ENCODE measurements at regions not wholly inside any gene's neighbourhood (a gene's known extent, or its start where the extent isn't known, plus 50 kb on each side); places are given as distances from the start of the nearest gene placed in this dataset.

DNA sequence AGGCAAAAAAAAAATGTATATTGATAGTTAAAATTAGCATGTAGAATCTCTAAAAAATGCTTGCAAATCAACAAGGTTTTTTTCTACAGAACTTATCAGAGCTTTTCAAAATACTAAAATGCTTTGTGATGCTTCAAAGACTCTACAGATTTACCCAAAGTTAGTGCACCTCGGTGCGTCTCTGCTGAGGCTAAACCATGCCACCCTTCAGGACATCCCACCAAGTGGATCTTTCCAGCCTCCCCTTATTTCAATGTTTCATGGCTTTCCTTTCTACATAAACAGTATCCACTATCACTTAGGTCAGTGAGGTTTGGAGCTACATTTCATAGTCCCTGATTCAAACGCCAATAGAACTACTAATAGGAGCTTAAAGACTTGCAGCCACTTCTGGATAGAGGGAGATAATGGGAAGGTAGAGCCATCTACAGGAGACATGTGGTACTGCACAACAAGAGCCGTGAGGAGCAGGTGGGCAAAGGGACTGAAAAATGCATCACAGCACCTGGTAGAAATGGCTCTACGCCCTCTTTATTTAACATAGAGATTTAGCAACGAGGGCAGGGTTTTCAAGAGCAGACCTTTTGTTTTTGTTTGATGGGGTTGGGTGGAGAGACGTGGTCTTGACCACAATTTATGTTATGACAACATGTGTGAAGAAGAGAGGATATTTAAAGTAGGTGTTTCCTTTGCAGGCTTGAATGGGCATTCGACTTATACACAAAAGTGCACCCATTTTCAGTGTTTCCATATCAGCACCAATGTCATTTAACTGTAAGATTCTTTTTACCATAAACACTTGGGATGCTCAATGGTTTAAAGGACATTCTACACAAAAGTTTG lies 56.1 kb upstream of the SLC35G4 start:
- peak in 19 of 58 donors; percentile 2 to 26 (median 6) for DNase-seq

DNA sequence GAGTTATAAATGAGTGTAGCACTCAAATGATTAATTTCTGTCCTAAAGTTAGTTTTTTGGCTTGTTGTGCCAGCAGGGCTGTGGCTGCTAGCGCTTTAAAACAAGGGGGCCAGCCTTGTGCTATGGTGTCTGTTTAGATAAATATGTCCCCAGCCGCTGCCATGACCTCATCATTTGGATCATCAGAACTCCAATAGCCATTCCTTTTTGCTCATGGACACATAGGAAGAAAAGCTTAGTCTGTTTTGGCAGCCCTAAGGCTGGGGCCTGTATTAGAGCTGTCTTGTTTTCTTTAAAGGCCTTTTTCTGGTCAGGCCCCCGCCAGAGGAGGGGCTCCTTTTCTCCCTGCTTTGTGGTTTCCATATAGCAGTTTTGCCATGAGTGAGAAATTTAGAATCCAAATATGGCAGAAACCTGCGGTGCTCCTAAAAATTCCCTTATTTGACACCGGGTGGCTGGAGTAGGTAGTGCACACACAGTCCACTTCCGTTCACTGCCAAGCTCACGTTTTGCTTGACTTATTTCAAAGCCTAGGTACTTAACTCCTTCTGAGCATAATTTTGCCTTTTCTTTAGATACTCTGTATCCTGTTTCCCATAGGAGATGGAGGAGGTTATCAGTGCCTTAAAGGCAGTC lies 60.4 kb upstream of the SLC35G4 start:
- no peak for DNase-seq

DNA sequence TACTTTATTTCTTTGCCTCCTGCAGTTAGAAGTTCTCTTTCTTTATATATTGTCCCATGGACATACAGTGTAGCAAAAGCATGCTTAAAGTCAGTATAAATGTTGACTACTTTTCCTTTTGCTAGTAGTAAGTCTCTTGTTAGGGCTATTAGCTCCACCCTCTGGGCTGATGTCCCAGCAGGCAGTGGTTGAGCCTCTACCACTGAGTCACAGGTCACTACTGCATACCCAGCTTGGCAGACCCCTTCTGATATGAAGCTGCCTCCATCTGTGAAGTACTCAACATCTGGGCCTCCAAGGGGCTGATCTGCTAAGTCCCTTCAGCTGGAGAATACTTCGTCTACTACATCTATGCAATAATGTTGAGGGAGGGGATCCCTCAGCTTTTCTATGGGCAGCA lies 61.0 kb upstream of the SLC35G4 start:
- no peak for DNase-seq

DNA sequence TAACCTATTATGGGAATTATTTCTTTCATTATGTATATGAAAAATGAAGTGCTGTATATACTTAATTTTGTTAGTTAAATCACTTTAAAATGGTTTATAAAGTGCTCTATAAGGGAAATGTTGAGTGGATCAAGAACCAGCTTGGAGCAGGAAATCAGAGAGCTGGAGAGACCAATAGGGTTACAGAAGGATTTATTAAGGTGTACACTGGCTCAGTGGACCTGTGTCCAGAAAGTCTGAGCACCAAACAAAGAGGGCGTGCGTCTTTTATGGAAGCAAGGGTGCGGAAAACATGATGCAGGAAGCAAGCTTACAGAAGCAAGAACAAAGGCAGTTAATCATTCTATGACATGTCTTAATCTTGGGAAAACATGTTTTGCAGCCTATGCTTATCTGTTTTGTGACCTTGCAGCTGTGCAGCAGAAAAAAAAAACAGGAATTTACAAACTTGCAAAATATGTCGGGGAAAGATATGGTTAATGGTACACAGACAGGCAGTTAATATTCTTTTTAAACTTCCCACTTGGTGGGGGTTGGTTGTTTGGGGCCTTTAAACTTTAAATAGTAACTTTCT lies 65.2 kb upstream of the SLC35G4 start:
- no peak for DNase-seq

DNA sequence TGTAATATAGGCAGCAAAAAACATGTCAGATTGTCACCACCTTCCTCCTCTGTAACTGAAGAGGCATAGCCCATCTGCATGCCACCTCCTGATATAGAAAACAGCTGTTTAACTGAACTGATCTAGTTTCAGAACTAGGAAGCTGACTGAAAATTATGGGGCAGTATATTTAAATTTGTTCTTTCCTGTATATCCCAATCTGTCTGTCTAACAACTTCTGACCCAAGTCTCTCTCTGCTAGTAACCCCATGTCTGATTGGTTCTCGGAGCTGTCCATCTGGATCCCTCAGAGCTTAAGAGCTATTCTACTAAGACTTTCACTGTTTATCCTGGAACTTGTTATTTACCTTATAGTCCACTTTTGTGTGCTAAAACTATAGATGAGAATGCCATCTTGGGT lies 68.2 kb upstream of the SLC35G4 start:
- no peak for DNase-seq

DNA sequence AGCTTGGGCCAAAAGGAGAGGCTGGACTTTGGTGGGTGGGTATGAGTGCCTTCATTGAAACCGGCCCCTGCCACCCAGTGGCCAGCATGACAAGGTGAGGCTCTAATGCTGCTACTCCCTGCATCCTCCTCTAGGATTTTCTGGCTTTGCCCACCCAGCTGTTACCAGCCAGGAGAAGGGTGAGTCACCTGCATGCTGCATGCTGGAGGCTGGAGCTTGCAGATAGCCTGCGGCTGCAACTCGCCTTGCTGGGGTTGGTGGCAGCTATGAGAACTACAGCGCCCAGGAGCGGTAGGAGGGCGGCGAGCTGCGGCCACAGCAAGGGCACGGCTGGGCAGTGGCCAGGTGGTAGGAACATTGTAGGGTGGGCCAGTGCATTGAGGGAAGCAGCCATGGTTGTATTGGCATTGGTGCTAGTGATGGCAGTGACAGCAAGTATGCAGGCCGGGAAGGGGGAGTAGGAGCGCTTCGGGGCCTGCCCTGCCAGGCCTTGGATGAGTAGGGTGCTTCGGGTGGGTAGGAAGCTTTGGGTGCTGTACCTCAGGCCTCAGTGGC lies 75.4 kb upstream of the SLC35G4 start:
- no peak for DNase-seq

DNA sequence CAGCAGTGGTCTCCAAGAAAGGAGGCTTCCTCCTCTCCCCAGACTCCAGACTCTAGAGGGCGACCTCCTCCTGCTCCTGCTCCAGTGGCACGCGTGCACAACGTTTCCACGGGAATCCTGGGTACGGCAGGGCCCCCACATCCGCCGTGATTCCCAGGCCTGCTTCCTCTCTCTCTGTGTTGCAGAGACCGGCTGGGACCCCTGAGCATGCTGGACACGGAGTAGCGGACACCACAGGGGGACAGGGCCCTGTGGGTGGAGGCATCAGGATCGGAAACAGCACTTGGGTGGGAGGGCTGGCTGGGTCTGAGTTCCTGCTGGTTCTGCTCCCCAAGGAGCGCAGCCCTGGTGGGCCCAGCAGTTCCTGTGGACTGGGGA lies 75.9 kb upstream of the SLC35G4 start:
- DNase-seq: no peak

DNA sequence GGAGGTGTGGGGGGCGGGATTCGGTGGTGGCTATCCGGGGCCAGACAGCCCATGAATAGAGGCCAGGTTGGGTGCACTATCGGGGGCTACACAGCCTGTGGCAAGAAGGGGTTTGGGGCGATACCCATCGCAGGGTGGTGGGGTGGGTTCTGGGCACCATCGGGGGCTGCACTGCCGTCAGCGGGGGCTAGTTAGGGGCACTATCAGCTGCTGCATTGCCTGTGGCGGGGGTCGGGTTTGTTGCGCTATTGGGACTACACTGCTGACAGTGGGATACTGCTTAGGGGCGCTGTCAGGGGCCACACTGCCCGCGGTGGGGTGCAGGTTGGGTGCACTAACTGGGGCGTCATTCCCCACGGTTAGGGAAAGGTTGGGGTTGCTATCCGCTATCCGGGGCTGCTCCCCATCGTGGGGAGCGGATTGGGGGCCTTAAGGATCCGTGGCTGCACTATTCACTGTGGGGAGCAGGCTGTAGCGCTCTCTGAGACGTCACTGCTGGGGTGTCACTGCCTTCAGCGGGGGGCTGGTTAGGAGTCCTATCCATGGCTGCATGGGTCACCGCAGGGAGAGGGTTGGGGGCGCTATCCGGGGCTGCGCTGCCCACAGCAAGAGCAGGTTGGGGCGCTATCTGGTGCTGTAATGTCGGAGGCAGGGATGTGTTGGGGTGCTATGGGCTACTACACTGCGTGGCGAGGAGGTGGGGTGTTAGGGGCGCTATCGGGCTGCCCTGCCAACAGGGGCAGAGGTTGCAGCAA lies 76.5 kb upstream of the SLC35G4 start:
- DNase-seq: no peak

DNA sequence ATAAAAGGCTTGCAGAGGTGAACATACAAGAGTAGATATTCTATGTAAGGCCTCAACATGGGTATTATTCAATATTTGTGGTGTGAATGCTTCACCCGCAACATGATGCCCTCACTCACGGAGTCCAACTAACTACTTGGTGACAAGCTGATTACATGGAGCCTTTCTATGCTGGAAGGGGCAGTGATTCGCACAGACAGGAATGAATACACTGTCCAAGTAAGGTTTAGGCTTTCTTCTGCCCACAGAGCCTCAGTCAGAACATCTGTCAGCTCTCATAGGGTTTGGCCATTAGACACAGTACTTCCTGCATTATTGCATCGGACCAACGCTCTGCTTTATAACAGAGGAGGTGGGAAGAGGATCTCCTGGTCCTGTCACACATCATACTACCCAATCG lies 80.3 kb upstream of the SLC35G4 start:
- DNase-seq: no peak

DNA sequence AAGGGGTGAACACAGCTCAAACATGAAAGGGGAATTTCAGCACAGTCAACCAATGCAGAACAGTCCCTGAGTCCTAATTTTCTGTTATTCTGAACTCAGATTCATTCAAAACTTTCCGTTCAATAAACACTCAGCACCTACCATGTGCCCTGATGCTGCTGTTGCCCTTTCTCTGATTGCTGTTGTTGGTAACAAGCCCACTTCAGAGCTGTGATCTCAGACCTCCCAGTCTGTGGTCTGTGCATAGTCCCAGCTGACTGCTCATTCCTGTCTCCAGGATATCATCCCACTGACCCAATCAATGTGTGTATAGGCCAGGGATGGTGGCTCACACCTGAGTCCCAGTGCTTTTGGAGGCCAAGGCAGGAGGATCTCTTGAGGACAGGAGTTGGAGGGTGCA lies 82.7 kb upstream of the SLC35G4 start:
- DNase-seq: no peak

DNA sequence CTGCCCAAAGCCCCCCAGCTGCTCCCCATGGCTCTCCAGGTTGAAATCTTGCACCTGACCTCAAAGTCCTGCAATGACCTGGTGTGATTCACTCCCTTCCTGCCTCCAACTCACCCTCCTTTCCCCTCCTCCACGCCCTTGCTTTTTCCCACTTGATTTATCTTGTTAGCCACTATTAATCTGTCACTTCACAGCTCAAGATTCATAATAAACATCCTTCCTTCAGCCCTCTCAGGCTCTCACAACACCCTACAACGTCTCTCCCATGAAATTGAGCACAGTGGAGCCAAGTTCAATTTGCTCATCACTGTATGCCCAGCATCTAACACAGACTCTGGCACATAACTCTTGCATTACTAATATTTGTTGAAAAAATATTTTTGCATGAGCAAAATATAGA lies 85.6 kb upstream of the SLC35G4 start:
- DNase-seq: no peak

DNA sequence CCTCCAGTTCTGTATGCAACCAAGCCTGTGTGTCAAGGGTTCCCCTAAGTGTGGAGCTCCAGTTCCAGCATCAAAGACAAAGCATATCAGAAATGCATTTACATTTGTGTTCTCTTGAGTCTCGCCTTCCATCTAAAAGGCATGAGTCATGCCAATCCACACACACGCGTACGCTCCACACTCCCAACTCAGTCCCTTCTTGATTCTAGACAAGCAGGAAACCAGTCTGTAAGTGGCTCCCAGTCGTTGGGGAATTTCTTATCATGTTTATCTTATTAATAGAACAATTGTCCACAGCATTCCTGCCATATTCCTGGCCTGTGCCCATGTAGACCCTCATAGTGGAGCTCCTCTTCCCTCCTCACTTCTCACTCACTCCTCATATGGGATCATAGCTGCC lies 86.4 kb upstream of the SLC35G4 start:
- DNase-seq: no peak

DNA sequence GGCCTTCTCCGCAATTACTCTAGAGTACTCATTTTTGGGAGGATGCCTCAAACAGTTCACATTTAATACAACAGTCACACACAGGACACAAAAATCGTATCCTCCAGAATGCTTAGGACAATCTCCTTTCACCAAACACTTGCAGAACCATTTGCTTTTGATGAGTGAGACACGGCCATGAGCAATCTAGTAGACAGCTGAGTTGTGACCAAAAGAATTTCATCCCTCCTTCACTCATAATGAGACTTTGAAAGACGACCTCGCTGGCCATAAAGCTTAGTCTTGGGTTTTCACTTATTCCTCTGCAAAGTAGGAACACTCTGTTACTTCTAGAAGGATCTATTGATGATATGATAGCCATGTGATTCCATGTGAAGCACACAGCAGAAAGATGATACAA lies 87.5 kb upstream of the SLC35G4 start:
- no peak for DNase-seq

DNA sequence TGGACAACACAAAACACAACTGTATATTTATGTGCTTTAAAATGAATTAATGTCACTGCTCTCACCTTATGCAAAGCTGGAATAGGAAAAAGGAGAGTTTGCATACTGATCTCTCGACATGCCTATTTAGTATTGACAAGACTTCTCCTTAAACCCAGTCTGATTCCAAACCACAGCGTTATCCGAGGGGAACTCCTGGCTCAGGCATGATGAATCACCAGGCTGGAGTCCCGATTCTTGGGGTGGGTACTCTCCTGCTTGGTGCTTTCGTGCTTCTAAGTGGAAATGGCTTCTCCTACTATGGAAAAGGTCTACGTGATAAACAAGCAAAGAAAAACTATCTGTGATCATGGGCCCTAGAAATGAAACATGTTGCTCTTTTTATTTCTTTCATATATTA lies 88.9 kb upstream of the SLC35G4 start:
- no peak for DNase-seq

DNA sequence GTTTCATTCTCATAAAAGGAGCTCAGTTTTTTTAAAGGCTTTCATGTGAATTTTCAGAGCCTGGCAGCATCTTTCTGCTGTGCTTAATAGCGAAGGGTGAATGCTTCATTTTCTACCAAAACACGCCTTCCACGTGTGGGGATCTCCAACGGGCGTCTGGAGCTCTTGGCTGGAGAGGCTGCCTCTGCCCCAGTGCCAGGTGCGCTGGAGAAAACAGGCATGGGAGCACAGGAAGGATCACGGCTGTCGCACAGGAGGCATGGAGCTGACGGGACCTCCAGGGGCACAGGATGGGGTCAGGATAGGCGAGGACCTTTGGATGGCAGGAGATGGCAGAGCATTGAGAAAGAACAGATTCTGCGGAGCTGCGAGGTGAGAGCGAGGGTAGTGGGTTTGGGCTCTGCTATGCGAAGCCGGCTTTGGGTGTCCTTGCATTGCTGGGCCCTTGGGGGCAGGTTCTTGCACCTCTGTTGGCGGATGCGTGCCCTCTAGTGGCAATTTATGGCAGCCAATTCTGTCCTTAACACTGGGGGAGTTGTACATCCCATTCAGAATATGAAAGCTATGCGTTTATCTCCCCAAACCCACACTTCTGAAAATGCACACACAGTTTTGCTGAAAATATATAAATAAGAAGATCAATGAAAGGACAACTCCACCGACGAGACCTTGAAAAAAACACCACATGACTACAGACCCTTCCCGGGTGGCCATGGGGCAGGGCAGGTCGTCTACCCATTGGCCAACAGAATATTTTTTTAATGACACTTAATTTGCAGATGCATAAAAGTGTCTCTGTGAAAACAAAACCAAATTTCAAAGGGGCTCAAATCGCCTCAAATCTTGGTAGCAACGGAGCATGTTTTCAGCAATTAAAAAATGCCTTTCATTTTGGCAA lies 90.4 kb upstream of the SLC35G4 start:
- DNase-seq: peak in 21 of 58 donors; percentile 1 to 19 (median 6)

DNA sequence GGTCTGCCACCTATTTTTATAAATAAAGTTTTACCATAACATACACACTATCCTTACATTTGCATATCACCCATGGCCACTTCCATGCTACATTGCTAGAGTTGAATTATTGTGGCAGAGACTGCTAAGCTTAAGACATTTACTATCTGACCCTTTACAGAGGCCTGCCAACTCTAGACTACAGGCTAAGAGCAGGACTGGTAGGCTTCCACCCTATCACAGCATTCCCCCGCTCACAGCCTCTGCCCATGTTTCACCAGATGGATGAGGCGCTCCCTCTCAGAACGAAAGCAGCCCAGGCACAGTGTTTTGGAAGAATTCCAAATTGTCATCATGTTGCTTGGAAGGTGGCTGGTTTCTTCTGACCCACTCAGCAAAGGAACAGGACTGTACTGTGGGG lies 91.7 kb upstream of the SLC35G4 start:
- DNase-seq: no peak

DNA sequence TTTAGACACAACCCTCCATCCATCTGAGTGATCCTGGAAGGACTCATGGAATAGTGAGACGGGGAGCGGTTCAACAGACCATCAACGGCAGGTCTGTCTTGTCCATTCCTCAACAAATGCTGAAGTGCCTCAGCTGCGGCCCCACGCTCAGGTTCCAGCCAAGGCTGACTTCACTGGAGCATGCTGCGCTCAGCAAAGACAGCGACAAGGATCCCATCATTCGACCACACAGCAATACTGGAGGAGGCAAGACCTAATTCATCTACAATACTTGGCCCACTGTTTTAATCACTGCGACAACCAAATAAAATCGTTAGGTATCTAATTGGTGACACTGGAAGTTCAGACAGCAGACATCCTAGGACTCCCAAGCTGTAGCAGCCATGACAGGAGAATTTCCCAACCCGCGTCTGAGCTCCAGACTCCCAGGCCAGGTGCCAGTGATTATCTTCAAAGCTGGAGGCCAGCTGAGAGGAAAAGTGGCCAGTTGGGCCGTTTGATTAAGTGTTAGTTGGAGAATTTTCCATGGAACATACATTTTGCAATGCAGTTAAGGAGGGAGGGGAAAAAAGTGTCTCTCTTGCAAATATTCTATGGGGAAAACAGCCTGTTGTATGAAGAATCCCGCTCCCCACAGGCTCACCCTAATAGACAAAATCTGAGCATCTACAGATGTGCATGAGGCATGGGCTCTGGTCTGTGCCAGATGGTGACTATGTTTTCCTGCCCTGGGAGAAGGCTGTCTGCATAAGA lies 92.5 kb upstream of the SLC35G4 start:
- no peak for DNase-seq

DNA sequence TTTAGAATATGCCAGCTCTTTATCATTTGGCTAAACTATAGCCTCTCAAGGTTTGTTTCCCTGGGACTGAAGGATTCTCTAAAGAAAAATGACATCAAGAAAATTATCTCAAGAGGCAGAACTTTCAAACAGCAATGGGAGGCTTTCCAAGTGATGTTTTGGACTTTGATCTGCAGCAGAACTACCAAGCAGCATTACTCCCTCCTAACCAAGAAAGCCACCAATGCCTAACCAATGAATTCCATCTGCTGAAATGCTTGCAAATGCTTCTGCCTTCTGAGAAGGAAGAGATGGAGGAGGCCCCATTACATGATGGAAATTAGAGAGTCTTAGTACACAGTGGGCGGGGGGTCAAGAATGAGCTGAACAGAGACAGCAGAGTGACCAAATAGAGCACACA lies 95.1 kb upstream of the SLC35G4 start:
- no peak for DNase-seq

DNA sequence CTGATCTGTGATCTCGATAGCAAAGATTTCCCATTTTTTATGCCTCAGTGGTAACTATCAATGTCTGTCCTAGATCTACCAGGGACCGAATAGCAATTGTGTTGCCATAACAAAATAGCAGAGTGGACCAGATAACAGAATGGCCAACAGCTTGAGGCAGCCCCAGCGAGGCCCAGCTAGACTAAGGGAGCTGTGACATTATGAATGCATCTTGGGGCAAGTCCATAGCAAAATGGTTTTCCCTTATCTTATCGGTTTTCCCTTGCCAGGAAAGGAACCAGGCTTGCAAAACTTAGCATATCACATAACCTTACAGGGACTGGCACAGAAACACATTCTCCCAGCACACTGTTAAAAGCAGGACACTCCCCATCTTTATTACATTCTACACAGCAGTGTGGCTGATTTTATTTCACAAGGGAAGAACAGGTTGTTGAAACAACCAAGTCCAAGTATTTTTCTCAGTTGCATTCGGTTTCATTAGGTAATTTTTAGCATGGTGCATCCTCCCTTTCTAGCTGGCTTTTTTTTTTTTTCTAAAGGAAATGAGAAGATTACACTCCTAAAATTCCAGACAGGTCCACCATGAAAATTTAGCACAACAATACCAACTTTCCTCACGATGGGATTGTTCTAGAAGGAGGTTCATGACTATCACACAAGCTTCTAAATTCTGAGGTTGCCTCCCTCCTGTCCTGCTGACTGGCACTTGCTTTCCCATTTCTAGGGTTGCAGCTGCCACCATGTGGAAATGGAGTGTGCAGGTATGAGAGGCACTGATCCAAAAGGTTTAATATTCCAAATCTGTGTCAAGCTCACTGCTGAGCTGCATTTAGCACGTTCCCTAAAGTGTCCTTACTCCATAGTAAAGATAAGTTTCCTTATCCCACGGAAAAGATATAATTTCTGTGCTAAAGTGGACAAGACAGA lies 97.0 kb upstream of the SLC35G4 start:
- no peak for DNase-seq
